Activated CD8-positive, alpha-beta T cell treated with anti-CD3 and anti-CD28 coated beads, Interleukin-2, amount 10 ng/mL, durations not matched to agents 7 days and 5 days (primary cell): ENCODE measurements at regions not wholly inside any gene's neighbourhood (a gene's known extent, or its start where the extent isn't known, plus 50 kb on each side); places are given as distances from the start of the nearest gene placed in this dataset.

ENCODE experiments used
- ATAC-seq: fragments of 150-1000 bp; cut with Tn5 transposase; one replicate; pipeline ENCODE4 v1.10.0; 2021; ENCODE audit warnings: moderate library complexity
- CTCF ChIA-PET: fragments of 350-600 bp; sonication (Branson Sonifier 250); formaldehyde crosslinking; loops from one replicate; lab custom pipeline; 2021; ENCODE audit warnings: antibody characterized with exemption; lab: Charles Lee
- POLR2A ChIA-PET: fragments of 350-600 bp; sonication (Branson Sonifier 250); formaldehyde crosslinking; loops from one replicate; lab custom pipeline; 2021; ENCODE audit warnings: antibody characterized with exemption; lab: Charles Lee
- DNase-seq: peaks from one replicate; pipeline ENCODE4 v3.0.0-alpha.2; 2020
- H3K27ac Mint-ChIP-seq: one replicate; pipeline ENCODE4 v1.8.0; 2021; ENCODE audit warnings: mild to moderate bottlenecking, mixed read lengths
- H3K27me3 Mint-ChIP-seq: one replicate; pipeline ENCODE4 v1.8.0; 2021; ENCODE audit warnings: low read depth, mixed read lengths
- H3K36me3 Mint-ChIP-seq: one replicate; pipeline ENCODE4 v1.8.0; 2021; ENCODE audit warnings: low read depth, mixed read lengths
- H3K4me1 Mint-ChIP-seq: one replicate; pipeline ENCODE4 v1.8.0; 2021; ENCODE audit warnings: low read depth, mixed read lengths
- H3K4me3 Mint-ChIP-seq: one replicate; pipeline ENCODE4 v1.8.0; 2021; ENCODE audit warnings: mild to moderate bottlenecking, mixed read lengths
- H3K9me3 Mint-ChIP-seq: one replicate; pipeline ENCODE4 v1.8.0; 2022; ENCODE audit warnings: mixed read lengths; ENCODE audit not compliant: insufficient read depth

DNA sequence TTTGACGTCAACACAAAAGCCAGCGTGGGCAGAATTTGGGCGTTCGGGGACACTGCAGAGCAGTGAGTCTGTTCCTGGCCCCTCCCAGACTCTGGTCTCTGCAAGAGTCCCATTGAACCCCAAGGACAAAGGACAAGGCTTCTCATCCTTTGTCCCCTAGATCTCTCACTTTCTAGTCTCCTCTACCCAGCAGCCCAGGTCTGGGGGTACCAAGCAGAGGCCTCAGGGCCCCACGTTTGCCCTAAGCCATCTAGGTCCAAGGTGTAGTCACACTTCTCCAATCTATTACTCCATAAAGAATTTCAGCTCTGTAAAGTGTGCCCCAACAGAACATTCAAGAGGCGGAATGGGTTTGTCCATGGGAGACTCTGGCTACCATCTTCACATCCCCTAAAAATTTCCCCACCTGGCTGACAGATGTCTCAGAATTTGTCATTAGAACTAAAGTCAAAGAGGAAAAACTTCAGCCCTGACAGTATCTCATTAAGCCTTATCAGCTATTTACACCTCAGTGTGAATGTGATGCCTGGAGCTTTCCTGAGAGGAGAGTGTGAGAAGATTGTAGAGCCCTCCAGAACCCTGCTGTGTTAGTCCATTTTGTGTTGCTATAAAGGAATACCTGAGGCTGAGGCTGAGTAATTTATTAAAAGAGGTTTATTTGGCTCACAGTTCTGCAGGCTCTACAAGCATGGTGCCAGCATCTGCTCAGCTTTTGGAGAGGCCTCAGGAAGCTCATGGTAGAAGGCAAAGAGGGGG, 81.4 kb upstream of the HABP2 start:
- POLR2A ChIA-PET = no interaction called here
- H3K9me3 Mint-ChIP-seq = no peaks in the 10 kb centered on the region
- no peak for DNase-seq
- no peaks in the 10 kb centered on the region for H3K36me3 Mint-ChIP-seq
- no peak for ATAC-seq
- CTCF ChIA-PET = no interaction called here
- H3K27ac Mint-ChIP-seq = no peak overlapping the region
- H3K4me1 Mint-ChIP-seq = no peaks in the 10 kb centered on the region
- H3K4me3 Mint-ChIP-seq = no peak overlapping the region
- peaks cover 2% of the 10 kb centered on the region for H3K27me3 Mint-ChIP-seq

DNA sequence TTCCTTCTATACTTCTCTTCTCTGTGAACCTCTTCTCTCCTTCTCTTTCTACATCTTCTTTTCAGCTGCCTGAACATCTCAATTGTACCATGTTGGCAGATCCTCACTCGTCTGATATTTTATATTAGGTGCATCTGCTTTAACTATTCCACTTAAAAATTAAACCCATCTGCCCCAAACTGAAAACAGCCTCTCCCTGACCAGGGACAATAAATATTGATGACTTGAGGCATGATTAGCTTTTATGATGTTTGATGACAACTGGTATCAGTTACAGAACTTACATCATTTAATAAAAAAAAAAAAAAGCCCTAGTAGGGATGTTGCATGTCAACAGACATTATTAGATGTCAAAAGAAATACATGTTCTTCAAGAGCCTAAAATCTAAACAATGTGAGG, 79.8 kb upstream of the HABP2 start:
- H3K4me1 Mint-ChIP-seq = no peaks in the 10 kb centered on the region
- no peaks in the 10 kb centered on the region for H3K9me3 Mint-ChIP-seq
- ATAC-seq = no peak
- ChIA-PET POLR2A (no interaction called here), CTCF (no interaction called here)
- H3K27me3 Mint-ChIP-seq = peaks cover 2% of the 10 kb centered on the region
- DNase-seq = no peak
- no peaks in the 10 kb centered on the region for H3K36me3 Mint-ChIP-seq
- no peak overlapping the region for H3K27ac Mint-ChIP-seq
- H3K4me3 Mint-ChIP-seq = no peak overlapping the region

DNA sequence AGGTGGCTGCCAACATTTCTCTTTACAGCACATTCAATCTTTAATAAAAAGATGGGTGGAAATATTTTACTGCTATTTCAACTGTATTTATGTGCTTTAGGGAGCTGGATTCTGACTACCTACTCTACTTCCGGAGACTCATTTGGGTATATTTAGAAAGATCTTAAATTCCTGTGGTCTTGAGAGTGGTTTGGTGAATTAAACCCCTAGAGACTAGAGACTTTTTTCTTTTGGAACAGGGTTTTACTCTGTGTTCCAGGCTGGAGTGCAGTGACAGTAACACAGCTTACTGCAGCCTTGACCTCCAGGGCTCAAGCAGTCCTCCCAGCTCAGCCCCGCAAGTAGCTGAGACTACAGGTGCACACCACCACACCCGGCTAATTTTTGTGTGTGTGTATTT, 79.0 kb upstream of the HABP2 start:
- ChIA-PET CTCF (no interaction called here), POLR2A (no interaction called here)
- peaks cover 2% of the 10 kb centered on the region for H3K27me3 Mint-ChIP-seq
- H3K4me1 Mint-ChIP-seq = no peaks in the 10 kb centered on the region
- H3K9me3 Mint-ChIP-seq = no peaks in the 10 kb centered on the region
- H3K36me3 Mint-ChIP-seq = no peaks in the 10 kb centered on the region
- H3K4me3 Mint-ChIP-seq = no peak overlapping the region
- H3K27ac Mint-ChIP-seq = no peak overlapping the region
- ATAC-seq (no peak), DNase-seq (no peak)

DNA sequence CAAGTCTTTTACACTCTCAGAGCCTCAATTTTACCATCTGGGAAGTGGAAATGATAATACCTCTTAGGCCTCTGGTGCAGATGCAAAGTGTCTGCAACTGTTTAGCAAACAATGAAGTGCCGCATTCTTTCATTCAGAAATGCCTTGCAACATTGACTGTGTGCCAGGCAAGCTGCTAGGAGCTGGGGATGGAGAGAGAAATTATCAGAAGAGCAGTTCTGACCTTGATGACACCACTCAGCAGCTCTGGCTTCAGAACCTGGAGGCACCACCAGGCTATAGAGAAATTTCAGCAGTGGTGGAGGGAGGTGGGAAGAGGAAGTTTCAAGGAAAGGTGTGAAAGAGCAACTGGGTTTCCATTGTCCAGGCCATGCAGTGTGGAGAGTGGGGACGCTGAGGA, 78.1 kb upstream of the HABP2 start:
- Mint-ChIP-seq H3K4me1 (no peaks in the 10 kb centered on the region), H3K27ac (no peak overlapping the region), H3K27me3 (peaks cover 2% of the 10 kb centered on the region), H3K36me3 (no peaks in the 10 kb centered on the region), H3K4me3 (no peak overlapping the region), H3K9me3 (peaks cover 6% of the 10 kb centered on the region)
- ChIA-PET POLR2A (no interaction called here), CTCF (no interaction called here)
- DNase-seq (no peak), ATAC-seq (no peak)

DNA sequence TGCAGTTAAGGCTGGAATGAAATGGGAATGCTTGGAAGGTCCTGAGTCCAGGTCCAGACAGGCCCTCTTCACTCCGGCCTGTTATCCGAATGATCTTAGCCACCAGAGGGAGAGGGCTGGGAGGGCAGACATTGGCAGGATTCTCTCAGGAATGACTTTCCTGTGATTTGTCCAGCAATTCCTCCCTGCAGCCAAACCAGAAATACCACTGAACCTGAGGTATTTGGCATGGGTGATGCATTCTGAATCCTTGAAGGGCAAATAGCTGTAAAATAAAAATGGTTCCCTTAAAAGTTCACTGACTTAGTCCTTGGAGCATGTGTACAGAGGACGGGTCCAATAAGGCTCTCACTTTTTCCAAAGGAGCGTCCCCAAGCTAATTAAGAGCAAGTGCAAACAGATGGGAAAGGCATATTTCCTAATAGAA, 77.5 kb upstream of the HABP2 start:
- no peak for DNase-seq

DNA sequence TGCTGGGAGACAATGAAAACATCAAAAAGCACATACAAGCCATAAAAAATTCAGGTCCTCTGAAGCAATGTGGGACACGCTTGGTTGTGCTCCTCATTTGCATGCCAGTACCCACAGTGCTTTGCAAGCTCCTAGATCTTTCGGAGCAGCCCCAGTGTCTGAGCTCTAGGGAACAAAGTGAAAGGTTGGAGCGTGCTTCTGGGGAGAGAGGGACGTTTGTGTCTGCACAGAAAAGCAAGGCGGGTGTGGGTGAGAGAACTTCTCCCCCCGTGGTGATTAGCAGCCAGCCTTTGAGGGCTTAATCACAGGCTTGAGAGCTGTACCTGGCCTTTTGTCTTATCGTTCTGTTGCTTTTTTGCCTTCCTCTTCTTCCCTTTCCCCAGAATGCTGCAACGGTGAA, 76.7 kb upstream of the HABP2 start:
- Mint-ChIP-seq H3K36me3 (no peaks in the 10 kb centered on the region), H3K27ac (no peak overlapping the region), H3K9me3 (peaks cover 14% of the 10 kb centered on the region), H3K4me3 (no peak overlapping the region), H3K27me3 (peaks cover 2% of the 10 kb centered on the region), H3K4me1 (no peaks in the 10 kb centered on the region)
- ATAC-seq (no peak), DNase-seq (no peak)
- CTCF ChIA-PET = no interaction called here
- POLR2A ChIA-PET = no interaction called here

More for the DNA sequence above, 77.5 kb upstream of the HABP2 start:
- Mint-ChIP-seq H3K9me3 (peaks cover 12% of the 10 kb centered on the region), H3K27ac (no peak overlapping the region), H3K27me3 (peaks cover 2% of the 10 kb centered on the region), H3K4me3 (no peak overlapping the region), H3K36me3 (no peaks in the 10 kb centered on the region), H3K4me1 (no peaks in the 10 kb centered on the region)
- ChIA-PET CTCF (no interaction called here), POLR2A (no interaction called here)
- ATAC-seq = no peak

DNA sequence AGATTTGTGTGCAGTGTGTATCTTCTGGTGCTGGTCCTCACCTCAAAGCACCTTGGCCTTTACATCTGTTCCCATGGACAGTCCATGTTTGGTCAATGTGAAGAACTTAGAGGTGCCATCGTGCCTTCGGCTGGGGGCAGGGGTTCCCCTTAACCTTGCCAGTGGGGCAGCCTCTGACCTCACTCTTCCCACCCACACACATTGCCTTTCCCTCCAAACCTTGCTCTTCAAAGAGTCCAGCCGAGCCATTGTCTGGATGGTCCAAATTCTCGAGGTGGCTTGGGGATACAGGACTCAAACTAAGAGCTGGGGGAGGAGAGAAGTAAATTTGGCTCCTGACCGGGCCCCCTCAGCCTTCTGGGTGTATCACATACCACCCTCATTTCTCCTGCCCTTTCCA, 76.2 kb upstream of the HABP2 start:
- Mint-ChIP-seq H3K36me3 (no peaks in the 10 kb centered on the region), H3K27ac (no peak overlapping the region), H3K4me3 (no peak overlapping the region), H3K9me3 (peaks cover 14% of the 10 kb centered on the region), H3K4me1 (no peaks in the 10 kb centered on the region), H3K27me3 (peaks cover 2% of the 10 kb centered on the region)
- POLR2A ChIA-PET = no interaction called here
- CTCF ChIA-PET = no interaction called here
- ATAC-seq = no peak
- no peak for DNase-seq

DNA sequence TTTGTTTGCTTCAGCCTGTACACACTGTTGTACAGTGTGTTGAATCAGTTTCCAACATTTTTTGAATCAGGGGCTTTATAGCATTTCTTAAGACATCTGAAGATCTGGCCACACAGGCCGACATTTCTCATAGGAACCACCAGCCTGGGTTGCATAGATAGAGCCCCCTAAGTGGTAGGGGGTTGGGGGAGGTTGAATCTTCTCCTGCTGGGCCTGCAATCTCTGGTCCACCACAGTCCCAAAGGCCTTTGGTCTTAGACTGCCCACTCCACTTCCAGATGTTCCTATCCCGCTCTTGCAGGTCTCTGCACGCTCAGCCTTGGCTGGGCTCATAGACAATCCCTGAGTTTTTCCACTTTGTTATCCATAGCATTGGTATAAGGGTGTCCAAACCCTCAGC, 75.4 kb upstream of the HABP2 start:
- Mint-ChIP-seq H3K27ac (no peak overlapping the region), H3K4me3 (no peak overlapping the region), H3K27me3 (peaks cover 2% of the 10 kb centered on the region), H3K4me1 (no peaks in the 10 kb centered on the region), H3K9me3 (peaks cover 14% of the 10 kb centered on the region), H3K36me3 (no peaks in the 10 kb centered on the region)
- POLR2A ChIA-PET = no interaction called here
- CTCF ChIA-PET = no interaction called here
- no peak for DNase-seq
- ATAC-seq = no peak

DNA sequence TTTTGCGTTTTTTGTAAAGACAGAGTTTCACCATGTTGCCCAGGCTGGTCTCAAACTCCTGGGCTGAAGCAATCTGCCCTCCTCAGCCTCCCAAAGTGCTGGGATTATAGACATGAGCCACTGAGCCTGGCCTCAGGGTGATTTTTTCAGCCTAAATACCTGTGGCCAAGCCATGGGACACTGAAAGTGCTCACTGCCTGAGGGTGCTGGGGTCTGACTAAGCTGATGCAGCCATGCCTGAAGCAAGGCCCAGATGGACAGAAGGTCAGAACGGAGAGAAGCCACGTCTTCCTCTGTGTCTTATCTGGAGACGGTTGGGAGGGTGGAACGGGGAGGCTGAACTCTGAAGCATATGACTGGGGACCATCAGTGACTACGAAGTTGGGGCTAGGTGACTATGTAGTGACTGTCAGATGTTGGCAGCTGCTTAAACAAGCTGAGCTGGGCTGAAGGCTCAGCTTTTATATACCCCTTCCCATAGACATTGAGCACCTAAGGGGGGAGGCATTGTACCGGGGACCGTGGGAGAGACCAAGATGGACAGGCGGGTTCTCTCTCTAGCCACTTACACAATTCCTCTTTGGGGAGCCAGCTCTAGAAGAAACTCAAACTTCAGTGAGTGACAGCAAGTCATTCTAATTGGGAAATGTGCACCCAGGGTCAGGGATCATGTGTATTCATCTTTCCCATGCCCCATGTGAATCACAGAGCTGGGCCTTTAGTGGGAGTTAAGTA, 73.3 kb upstream of the HABP2 start:
- H3K9me3 Mint-ChIP-seq = peaks cover 14% of the 10 kb centered on the region
- peaks cover 2% of the 10 kb centered on the region for H3K27me3 Mint-ChIP-seq
- H3K27ac Mint-ChIP-seq = no peak overlapping the region
- ChIA-PET CTCF (no interaction called here), POLR2A (no interaction called here)
- H3K36me3 Mint-ChIP-seq = no peaks in the 10 kb centered on the region
- DNase-seq = no peak
- H3K4me3 Mint-ChIP-seq = no peak overlapping the region
- no peak for ATAC-seq
- H3K4me1 Mint-ChIP-seq = no peaks in the 10 kb centered on the region

DNA sequence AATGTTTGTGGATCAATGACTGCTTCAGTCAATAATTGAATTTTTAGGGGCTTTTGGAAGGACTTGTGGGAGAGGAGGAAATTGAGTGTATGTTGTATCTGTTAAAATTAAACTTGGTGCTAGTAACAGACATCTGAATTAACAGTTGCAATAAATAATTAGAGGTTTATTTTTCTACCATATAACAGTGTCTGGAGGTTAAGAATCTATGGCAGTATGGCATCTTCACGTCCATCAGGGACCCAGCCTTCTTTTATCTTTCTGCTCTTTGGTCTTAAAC, 72.8 kb upstream of the HABP2 start:
- H3K27ac Mint-ChIP-seq = no peak overlapping the region
- H3K4me1 Mint-ChIP-seq = no peaks in the 10 kb centered on the region
- ATAC-seq (no peak), DNase-seq (no peak)
- H3K4me3 Mint-ChIP-seq = no peak overlapping the region
- peaks cover 14% of the 10 kb centered on the region for H3K9me3 Mint-ChIP-seq
- POLR2A ChIA-PET = no interaction called here
- CTCF ChIA-PET = no interaction called here
- no peaks in the 10 kb centered on the region for H3K36me3 Mint-ChIP-seq
- peaks cover under 1% of the 10 kb centered on the region for H3K27me3 Mint-ChIP-seq

DNA sequence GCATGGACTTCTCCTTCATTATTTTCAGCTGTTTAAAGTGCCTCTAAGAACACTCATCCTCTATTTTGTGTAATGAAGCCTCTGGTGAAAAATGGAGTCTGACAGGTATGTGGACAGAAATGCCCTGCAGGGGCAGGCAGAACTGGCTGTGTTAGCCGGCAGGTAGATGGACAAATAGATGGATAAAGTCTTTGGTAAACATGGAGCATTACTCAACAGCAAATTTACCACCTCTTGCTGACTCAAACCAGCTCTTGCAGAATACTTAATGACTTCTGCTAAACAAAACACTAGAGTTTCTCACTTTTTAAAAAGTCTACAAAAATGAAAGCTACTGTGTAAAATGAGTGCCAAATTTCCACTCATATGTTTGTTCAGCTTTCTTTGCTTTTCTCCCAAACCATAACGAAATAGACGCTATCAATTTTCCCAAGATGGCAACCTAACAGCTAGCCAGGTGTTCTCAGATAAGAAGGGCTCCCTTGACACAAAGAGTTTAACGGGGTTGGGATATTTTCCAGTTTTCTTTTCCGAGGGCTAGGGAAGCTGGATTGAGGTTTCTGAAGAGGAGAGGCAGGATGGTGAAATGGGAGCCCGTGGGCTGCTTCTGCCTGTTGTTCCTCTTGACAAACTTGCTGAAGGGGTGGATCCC, 71.9 kb upstream of the HABP2 start:
- peaks cover 14% of the 10 kb centered on the region for H3K9me3 Mint-ChIP-seq
- no peak overlapping the region for H3K4me3 Mint-ChIP-seq
- DNase-seq (no peak), ATAC-seq (no peak)
- H3K27ac Mint-ChIP-seq = no peak overlapping the region
- H3K27me3 Mint-ChIP-seq = no peaks in the 10 kb centered on the region
- H3K4me1 Mint-ChIP-seq = no peaks in the 10 kb centered on the region
- ChIA-PET POLR2A (no interaction called here), CTCF (interaction anchor here (0.6 kb wide), 1 partner anchor 19 kb away, joined by 3 read pairs; no protein-coding TSS in a partner anchor)
- no peaks in the 10 kb centered on the region for H3K36me3 Mint-ChIP-seq

DNA sequence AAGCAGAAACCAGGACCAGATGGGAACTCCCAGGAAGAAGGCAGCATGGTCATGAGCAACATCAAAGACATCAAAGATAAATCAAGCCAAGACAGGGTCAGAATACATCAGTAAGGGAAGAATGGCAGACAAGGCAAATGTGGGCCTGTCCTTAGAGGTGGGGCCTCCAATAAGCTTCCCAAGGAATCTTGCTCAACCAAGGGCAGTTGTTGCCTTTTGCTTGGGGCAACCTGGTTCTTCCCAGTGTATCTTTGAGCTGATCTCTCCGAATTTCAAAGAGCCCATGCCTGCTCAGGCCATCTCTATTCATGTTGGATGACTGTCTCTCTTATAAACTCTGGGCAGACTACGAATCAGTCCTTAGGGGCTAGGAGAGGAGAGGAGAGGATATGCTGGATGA, 68.4 kb upstream of the HABP2 start:
- POLR2A ChIA-PET = no interaction called here
- no peak for ATAC-seq
- CTCF ChIA-PET = no interaction called here
- H3K9me3 Mint-ChIP-seq = peaks cover 11% of the 10 kb centered on the region
- no peak overlapping the region for H3K4me3 Mint-ChIP-seq
- no peak for DNase-seq
- H3K27me3 Mint-ChIP-seq = peaks cover 9% of the 10 kb centered on the region
- H3K36me3 Mint-ChIP-seq = no peaks in the 10 kb centered on the region
- H3K4me1 Mint-ChIP-seq = no peaks in the 10 kb centered on the region
- no peak overlapping the region for H3K27ac Mint-ChIP-seq
